Immature natural killer cell (primary cell): ENCODE measurements at regions not wholly inside any gene's neighbourhood (a gene's known extent, or its start where the extent isn't known, plus 50 kb on each side); places are given as distances from the start of the nearest gene placed in this dataset.

Experiments
- DNase-seq, 3 donors: peaks; one replicate each; pipeline ENCODE4 v3.0.0; 2022; ENCODE audit warnings: mixed read lengths in 1 of 3
- H3K27ac Mint-ChIP-seq, 6 donors: one replicate each; pipeline ENCODE4 v1.8.0; 2020; ENCODE audit warnings: mixed read lengths in 6 of 6, mild to moderate bottlenecking in 5 of 6, inconsistent platforms in 4 of 6, moderate library complexity in 3 of 6
- H3K27me3 Mint-ChIP-seq, 3 donors: one replicate each; pipeline ENCODE4 v1.8.0; 2020 to 2021; ENCODE audit warnings: low read depth in 3 of 3, mild to moderate bottlenecking in 3 of 3, mixed read lengths in 3 of 3, moderate library complexity in 3 of 3, inconsistent platforms in 1 of 3
- H3K36me3 Mint-ChIP-seq, 3 donors: one replicate each; pipeline ENCODE4 v1.8.0; 2020; ENCODE audit warnings: mixed read lengths in 3 of 3, inconsistent platforms in 2 of 3, mild to moderate bottlenecking in 2 of 3
- H3K4me1 Mint-ChIP-seq, 2 donors: one replicate each; pipeline ENCODE4 v1.8.0; 2020; ENCODE audit warnings: inconsistent platforms in 2 of 2, mild to moderate bottlenecking in 2 of 2, mixed read lengths in 2 of 2, moderate library complexity in 1 of 2
- H3K4me3 Mint-ChIP-seq, 5 donors: one replicate each; pipeline ENCODE4 v1.8.0; 2020; ENCODE audit warnings: mild to moderate bottlenecking in 5 of 5, mixed read lengths in 5 of 5, inconsistent platforms in 3 of 5, moderate library complexity in 3 of 5
- H3K9me3 Mint-ChIP-seq, 6 donors: one replicate each; pipeline ENCODE4 v1.8.0; 2020; ENCODE audit warnings: mild to moderate bottlenecking in 6 of 6, mixed read lengths in 6 of 6, inconsistent platforms in 4 of 6, moderate library complexity in 3 of 6

DNA sequence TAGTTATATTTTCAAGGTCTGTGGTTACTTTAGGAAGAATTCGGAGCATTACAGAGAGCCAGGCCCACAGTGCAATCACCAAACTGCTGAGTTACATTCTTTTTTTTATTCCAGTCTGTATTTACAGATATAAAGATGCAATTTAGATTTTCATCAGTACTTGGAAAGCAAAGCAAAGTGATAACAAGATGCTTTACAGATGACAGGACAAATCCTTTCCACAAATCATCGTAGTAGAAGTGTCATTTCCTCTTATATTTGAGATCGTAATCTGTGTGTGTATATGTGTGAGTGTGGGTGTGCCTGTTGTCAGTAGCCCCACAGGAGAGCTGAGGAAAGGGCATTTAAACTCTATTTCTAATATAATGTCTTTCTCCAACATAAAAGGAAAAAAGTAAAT is 1893.7 kb downstream of the STIM2 start:
- no peak for DNase-seq
- Mint-ChIP-seq H3K36me3 (no peaks in the 10 kb centered on the region), H3K4me3 (no peak overlapping the region)

GRCh38 chr4:28755081-28755480 is 1894.4 kb downstream of the STIM2 start:
- H3K4me1 Mint-ChIP-seq = no peaks in the 10 kb centered on the region
- peaks cover 0 to 4% (median 0%) of the 10 kb centered on the region in 3 donors for H3K36me3 Mint-ChIP-seq
- peaks cover 2 to 35% (median 14%) of the 10 kb centered on the region in 6 donors for H3K9me3 Mint-ChIP-seq
- H3K4me3 Mint-ChIP-seq = no peak overlapping the region
- no peak overlapping the region for H3K27ac Mint-ChIP-seq
- no peak for DNase-seq
- no peaks in the 10 kb centered on the region for H3K27me3 Mint-ChIP-seq

More for the DNA sequence above, 1893.7 kb downstream of the STIM2 start:
- H3K27me3 Mint-ChIP-seq = no peaks in the 10 kb centered on the region
- H3K27ac Mint-ChIP-seq = no peak overlapping the region
- H3K9me3 Mint-ChIP-seq = peaks cover 3 to 34% (median 11%) of the 10 kb centered on the region in 6 donors
- no peaks in the 10 kb centered on the region for H3K4me1 Mint-ChIP-seq

GRCh38 chr4:28759064-28759463 is 1898.4 kb downstream of the STIM2 start:
- H3K27me3 Mint-ChIP-seq = peaks cover 0 to 3% (median 0%) of the 10 kb centered on the region in 3 donors
- no peak overlapping the region for H3K27ac Mint-ChIP-seq
- no peaks in the 10 kb centered on the region for H3K4me1 Mint-ChIP-seq
- H3K36me3 Mint-ChIP-seq = peaks cover 0 to 4% (median 0%) of the 10 kb centered on the region in 3 donors
- no peak for DNase-seq
- H3K9me3 Mint-ChIP-seq = peaks cover 3 to 45% (median 13%) of the 10 kb centered on the region in 6 donors
- H3K4me3 Mint-ChIP-seq = no peak overlapping the region

DNA sequence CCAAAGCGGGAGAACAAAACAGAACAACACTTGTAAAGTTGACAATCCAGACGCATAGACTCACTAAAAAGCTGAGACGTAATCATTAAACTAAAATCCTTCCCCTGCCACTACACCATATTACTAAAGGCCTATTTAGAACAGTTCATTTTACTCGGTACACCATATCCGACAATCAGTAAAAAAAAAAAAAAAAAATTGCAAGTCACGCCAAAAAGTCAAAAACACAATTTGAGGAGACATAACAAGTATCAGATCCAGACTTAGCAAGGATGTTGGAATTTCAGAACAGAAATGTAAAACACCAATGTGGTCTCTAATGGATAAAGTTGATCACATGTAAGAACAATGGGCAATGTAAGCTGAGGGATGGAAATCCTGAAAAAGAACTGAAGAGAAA is 1899.4 kb downstream of the STIM2 start:
- H3K27me3 Mint-ChIP-seq = peaks cover 0 to 3% (median 0%) of the 10 kb centered on the region in 3 donors
- no peak overlapping the region for H3K27ac Mint-ChIP-seq
- H3K4me1 Mint-ChIP-seq = no peaks in the 10 kb centered on the region
- DNase-seq = no peak
- peaks cover 7 to 45% (median 13%) of the 10 kb centered on the region in 6 donors for H3K9me3 Mint-ChIP-seq
- H3K36me3 Mint-ChIP-seq = peaks cover 0 to 4% (median 0%) of the 10 kb centered on the region in 3 donors
- no peak overlapping the region for H3K4me3 Mint-ChIP-seq

GRCh38 chr4:28772066-28772465 is 1911.4 kb downstream of the STIM2 start:
- Mint-ChIP-seq H3K4me3 (no peak overlapping the region), H3K4me1 (no peaks in the 10 kb centered on the region), H3K27ac (no peak overlapping the region), H3K9me3 (peaks cover 4 to 39% (median 15%) of the 10 kb centered on the region in 6 donors), H3K36me3 (no peaks in the 10 kb centered on the region), H3K27me3 (peaks cover 0 to 2% (median 0%) of the 10 kb centered on the region in 3 donors)
- no peak for DNase-seq

GRCh38 chr4:28772788-28773187 is 1912.1 kb downstream of the STIM2 start:
- Mint-ChIP-seq H3K27me3 (peaks cover 0 to 2% (median 0%) of the 10 kb centered on the region in 3 donors), H3K4me3 (no peak overlapping the region), H3K36me3 (no peaks in the 10 kb centered on the region), H3K27ac (no peak overlapping the region), H3K9me3 (peaks cover 7 to 40% (median 13%) of the 10 kb centered on the region in 6 donors), H3K4me1 (no peaks in the 10 kb centered on the region)
- no peak for DNase-seq

GRCh38 chr4:28774344-28774743 is 1913.7 kb downstream of the STIM2 start:
- H3K36me3 Mint-ChIP-seq = no peaks in the 10 kb centered on the region
- no peak overlapping the region for H3K27ac Mint-ChIP-seq
- DNase-seq = no peak
- no peaks in the 10 kb centered on the region for H3K4me1 Mint-ChIP-seq
- no peak overlapping the region for H3K4me3 Mint-ChIP-seq
- H3K27me3 Mint-ChIP-seq = peaks cover 0 to 2% (median 0%) of the 10 kb centered on the region in 3 donors
- H3K9me3 Mint-ChIP-seq = peaks cover 3 to 49% (median 13%) of the 10 kb centered on the region in 6 donors

DNA sequence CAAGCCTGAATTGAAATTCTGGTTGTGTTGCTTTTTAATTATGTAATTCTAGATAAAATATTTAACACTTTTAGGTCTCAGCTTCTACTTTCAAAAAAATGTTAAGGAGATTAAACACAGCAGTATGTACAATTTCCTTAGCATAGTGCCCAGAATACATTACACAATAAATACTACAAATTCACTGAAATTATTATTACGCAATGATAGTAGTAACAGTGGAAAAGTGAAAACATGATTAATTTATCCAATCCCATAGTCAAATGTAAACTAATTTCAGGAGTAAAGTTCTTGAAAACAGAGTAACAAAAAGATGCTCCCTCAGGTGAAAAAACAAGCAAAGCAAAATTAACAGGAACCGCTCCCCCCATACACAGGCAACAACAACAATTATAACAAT is 1915.4 kb downstream of the STIM2 start:
- peaks cover 1 to 55% (median 19%) of the 10 kb centered on the region in 6 donors for H3K9me3 Mint-ChIP-seq
- no peaks in the 10 kb centered on the region for H3K36me3 Mint-ChIP-seq
- no peaks in the 10 kb centered on the region for H3K4me1 Mint-ChIP-seq
- no peak for DNase-seq
- H3K4me3 Mint-ChIP-seq = no peak overlapping the region
- H3K27ac Mint-ChIP-seq = no peak overlapping the region
- peaks cover 0 to 2% (median 0%) of the 10 kb centered on the region in 3 donors for H3K27me3 Mint-ChIP-seq

GRCh38 chr4:28784188-28784587 is 1923.5 kb downstream of the STIM2 start:
- Mint-ChIP-seq H3K4me1 (no peaks in the 10 kb centered on the region), H3K27ac (no peak overlapping the region), H3K9me3 (peaks cover 4 to 16% (median 6%) of the 10 kb centered on the region in 6 donors), H3K4me3 (no peak overlapping the region), H3K36me3 (no peaks in the 10 kb centered on the region), H3K27me3 (peaks cover 0 to 1% (median 0%) of the 10 kb centered on the region in 3 donors)
- DNase-seq = no peak

- DNase-seq = no peak
- H3K9me3 Mint-ChIP-seq = peaks cover 0 to 37% (median 8%) of the 10 kb centered on the region in 6 donors
- H3K4me1 Mint-ChIP-seq = no peaks in the 10 kb centered on the region
- peaks cover 0 to 1% (median 0%) of the 10 kb centered on the region in 3 donors for H3K27me3 Mint-ChIP-seq
- no peak overlapping the region for H3K27ac Mint-ChIP-seq
- no peak overlapping the region for H3K4me3 Mint-ChIP-seq
- H3K36me3 Mint-ChIP-seq = no peaks in the 10 kb centered on the region
Measured at GRCh38 chr4:28787947-28788346, 1927.3 kb downstream of the STIM2 start.

- Mint-ChIP-seq H3K4me3 (no peak overlapping the region), H3K4me1 (no peaks in the 10 kb centered on the region), H3K27me3 (peaks cover 0 to 1% (median 0%) of the 10 kb centered on the region in 3 donors), H3K27ac (no peak overlapping the region), H3K9me3 (peaks cover 0 to 48% (median 8%) of the 10 kb centered on the region in 6 donors), H3K36me3 (no peaks in the 10 kb centered on the region)
- DNase-seq = no peak
Measured at GRCh38 chr4:28788929-28789490, 1928.4 kb downstream of the STIM2 start.

DNA sequence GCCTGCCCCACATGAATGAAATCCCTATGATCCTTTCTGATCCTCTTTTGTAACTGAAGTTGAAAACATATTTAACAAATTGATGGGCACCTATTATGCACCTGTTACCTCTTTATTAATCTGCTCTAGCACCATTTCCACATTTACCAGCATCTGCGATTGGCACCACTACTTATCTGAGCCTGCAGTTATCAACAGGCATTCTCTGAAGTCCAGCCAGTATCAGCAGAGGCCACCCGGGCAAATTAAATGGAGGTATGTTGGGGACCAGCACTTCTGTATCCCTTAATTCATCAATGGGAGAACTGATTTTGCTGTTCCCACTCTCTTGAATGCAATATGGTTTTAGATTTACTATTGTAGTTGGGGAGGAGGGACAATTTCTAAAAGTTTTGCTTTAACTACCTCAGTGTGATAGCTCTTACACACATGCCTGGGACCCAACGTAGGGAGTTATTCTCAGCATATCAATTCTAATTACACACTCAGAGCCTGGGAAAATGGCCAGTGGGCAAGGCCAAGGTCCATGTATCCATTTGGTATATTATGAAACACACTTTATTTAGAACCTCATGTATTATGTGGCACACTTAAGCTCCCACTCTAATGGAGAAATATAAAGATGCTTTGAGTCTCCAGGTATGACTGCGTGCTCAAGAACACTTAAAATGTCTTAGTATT is 1927.1 kb upstream of the PCDH7 start:
- H3K9me3 Mint-ChIP-seq = peaks cover 1 to 39% (median 6%) of the 10 kb centered on the region in 6 donors
- H3K4me1 Mint-ChIP-seq = no peaks in the 10 kb centered on the region

GRCh38 chr4:28799696-28800095 is 1920.5 kb upstream of the PCDH7 start:
- Mint-ChIP-seq H3K27me3 (peaks cover 0 to 1% (median 0%) of the 10 kb centered on the region in 3 donors), H3K36me3 (no peaks in the 10 kb centered on the region), H3K9me3 (peaks cover 2 to 38% (median 10%) of the 10 kb centered on the region in 6 donors), H3K4me3 (no peak overlapping the region), H3K4me1 (no peaks in the 10 kb centered on the region), H3K27ac (no peak overlapping the region)
- DNase-seq = no peak

More for the DNA sequence above, 1927.1 kb upstream of the PCDH7 start:
- Mint-ChIP-seq H3K27me3 (peaks cover 0 to 1% (median 0%) of the 10 kb centered on the region in 3 donors), H3K36me3 (no peaks in the 10 kb centered on the region), H3K27ac (no peak overlapping the region), H3K4me3 (no peak overlapping the region)
- no peak for DNase-seq

GRCh38 chr4:28811025-28811424 is 1909.1 kb upstream of the PCDH7 start:
- H3K36me3 Mint-ChIP-seq = peaks cover 0 to 7% (median 4%) of the 10 kb centered on the region in 3 donors
- no peak overlapping the region for H3K27ac Mint-ChIP-seq
- no peaks in the 10 kb centered on the region for H3K4me1 Mint-ChIP-seq
- DNase-seq = no peak
- peaks cover 0 to 1% (median 0%) of the 10 kb centered on the region in 3 donors for H3K27me3 Mint-ChIP-seq
- H3K9me3 Mint-ChIP-seq = peaks cover 13 to 60% (median 43%) of the 10 kb centered on the region in 6 donors
- no peak overlapping the region for H3K4me3 Mint-ChIP-seq
